Spleen (tissue), 3 donors: ENCODE measurements at regions not wholly inside any gene's neighbourhood (a gene's known extent, or its start where the extent isn't known, plus 50 kb on each side); places are given as distances from the start of the nearest gene placed in this dataset.

Source experiments
- POLR2A ChIP-seq, 3 donors: fragments of 450-650 bp; IDR thresholded peaks; one replicate each; pipeline ENCODE4 v1.5.1; 2017; ENCODE audit warnings: antibody characterized with exemption in 3 of 3, mild to moderate bottlenecking in 1 of 3
- POLR2AphosphoS5 ChIP-seq, 3 donors: sonication (generic); formaldehyde crosslinking; IDR thresholded peaks; one replicate each; pipeline ENCODE4 v1.5.1; 2017; ENCODE audit warnings: antibody characterized with exemption in 3 of 3

DNA sequence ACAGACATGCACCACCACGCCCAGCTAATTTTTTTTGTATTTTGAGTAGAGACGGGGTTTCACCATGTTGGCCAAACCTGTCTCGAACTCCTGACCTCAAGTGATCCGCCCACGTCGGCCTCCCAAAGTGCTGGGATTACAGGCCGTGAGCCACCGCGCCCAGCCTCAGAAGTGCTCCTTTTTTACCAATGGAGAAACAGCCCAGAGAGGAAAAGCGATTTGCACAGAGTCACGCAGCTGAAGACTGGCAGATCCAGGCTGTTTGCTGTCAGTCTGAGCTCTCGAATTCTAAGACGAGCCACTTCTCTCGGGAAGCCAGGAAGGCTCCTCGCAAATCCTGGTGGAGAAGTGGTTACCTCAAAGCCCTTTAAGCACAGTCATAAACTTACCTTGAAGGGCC is 57.4 kb upstream of the SDK1 start:
- no peak for TF ChIP-seq POLR2AphosphoS5 (IDR thresholded peaks at IDR 0.05)
- no peak for TF ChIP-seq POLR2A (IDR thresholded peaks at IDR 0.05)
